Activated T-helper 2 cell treated with anti-CD3 and anti-CD28 coated beads, Interferon-gamma antibody, Interleukin-2, Interleukin-4, amounts not matched to agents 10 μg/mL and 5 μg/mL and 100 μg/mL, durations not matched to agents 14 hours and 24 hours and 36 hours (primary cell): ENCODE measurements at regions not wholly inside any gene's neighbourhood (a gene's known extent, or its start where the extent isn't known, plus 50 kb on each side); places are given as distances from the start of the nearest gene placed in this dataset.
"Not testable (repeated sequence)": the region's sequence is repeated elsewhere in the genome, so short reads cannot be mapped to it uniquely, and the experiment has no call there.

Experiments
- DNase-seq: peaks from one replicate; pipeline ENCODE4 v3.0.0; 2021; ENCODE audit warnings: low spot score
- H3K27ac Mint-ChIP-seq: one replicate; pipeline ENCODE4 v1.8.0; 2021; ENCODE audit warnings: mixed read lengths
- H3K27me3 Mint-ChIP-seq: one replicate; pipeline ENCODE4 v1.8.0; 2021; ENCODE audit warnings: low read depth, mixed read lengths
- H3K36me3 Mint-ChIP-seq: one replicate; pipeline ENCODE4 v1.8.0; 2021; ENCODE audit warnings: low read depth, mixed read lengths
- H3K4me1 Mint-ChIP-seq: one replicate; pipeline ENCODE4 v1.8.0; 2021; ENCODE audit warnings: low read depth, mixed read lengths
- H3K4me3 Mint-ChIP-seq: one replicate; pipeline ENCODE4 v1.8.0; 2021; ENCODE audit warnings: low read depth, mild to moderate bottlenecking, moderate library complexity, mixed read lengths
- H3K9me3 Mint-ChIP-seq: one replicate; pipeline ENCODE4 v1.8.0; 2021; ENCODE audit warnings: mixed read lengths
- intact Hi-C: fragments of 100-400 bp; cut with micrococcal nuclease; formaldehyde crosslinking; loops from one replicate; pipeline ENCODE4 v1.15.1; 2023

GRCh38 chr6:141996823-141997222 is 135.9 kb upstream of the GJE1 start:
- no peak overlapping the region for H3K27ac Mint-ChIP-seq
- no peaks in the 10 kb centered on the region for H3K4me1 Mint-ChIP-seq
- H3K4me3 Mint-ChIP-seq = no peak overlapping the region
- DNase-seq = no peak
- intact Hi-C loops = no loop called here
- H3K36me3 Mint-ChIP-seq = no peaks in the 10 kb centered on the region
- no peaks in the 10 kb centered on the region for H3K27me3 Mint-ChIP-seq
- H3K9me3 Mint-ChIP-seq = peaks cover 6% of the 10 kb centered on the region

DNA sequence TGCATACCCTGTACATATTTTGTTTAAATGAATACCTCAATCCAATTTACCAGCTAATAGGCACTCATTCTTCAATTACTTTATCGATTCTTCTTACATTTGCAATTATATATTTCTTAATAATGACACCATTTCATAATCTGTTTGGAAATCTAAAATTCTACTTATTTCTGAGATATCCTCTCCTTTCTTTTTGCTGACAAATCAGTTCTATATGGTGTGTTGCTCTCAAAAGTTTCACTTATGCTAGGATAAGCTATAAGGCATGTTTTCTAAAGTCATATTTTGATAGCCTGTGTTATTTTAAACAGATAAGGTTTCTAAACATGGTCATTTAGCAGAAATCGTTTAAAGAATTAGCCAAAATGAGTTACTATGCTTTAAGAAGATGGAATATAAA is 140.6 kb upstream of the GJE1 start:
- H3K4me3 Mint-ChIP-seq = no peak overlapping the region
- H3K9me3 Mint-ChIP-seq = peaks cover 6% of the 10 kb centered on the region
- no peaks in the 10 kb centered on the region for H3K36me3 Mint-ChIP-seq
- no peaks in the 10 kb centered on the region for H3K4me1 Mint-ChIP-seq
- no peak overlapping the region for H3K27ac Mint-ChIP-seq
- intact Hi-C loops = no loop called here
- DNase-seq = no peak
- no peaks in the 10 kb centered on the region for H3K27me3 Mint-ChIP-seq

DNA sequence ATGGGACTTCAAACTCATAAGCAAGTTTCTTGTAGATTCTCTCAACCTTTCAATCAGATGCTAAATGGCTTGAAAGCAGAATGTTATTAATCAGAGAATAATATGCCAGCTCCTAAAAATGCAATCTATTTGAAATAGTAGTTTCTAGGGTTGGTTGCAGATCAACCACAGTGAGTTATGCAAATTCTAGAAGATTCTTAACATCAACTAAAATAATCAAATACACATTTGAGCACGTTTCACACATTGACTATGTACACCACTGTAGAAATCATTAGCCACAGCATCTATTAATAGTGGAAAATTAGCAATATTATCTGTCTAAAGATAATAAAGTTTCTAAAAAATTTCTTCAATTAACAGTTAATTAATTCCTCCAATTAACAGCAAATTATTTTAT is 141.9 kb upstream of the GJE1 start:
- H3K27me3 Mint-ChIP-seq = no peaks in the 10 kb centered on the region
- DNase-seq = no peak
- intact Hi-C loops = no loop called here
- H3K4me3 Mint-ChIP-seq = no peak overlapping the region
- H3K36me3 Mint-ChIP-seq = no peaks in the 10 kb centered on the region
- no peaks in the 10 kb centered on the region for H3K9me3 Mint-ChIP-seq
- no peak overlapping the region for H3K27ac Mint-ChIP-seq
- H3K4me1 Mint-ChIP-seq = no peaks in the 10 kb centered on the region

DNA sequence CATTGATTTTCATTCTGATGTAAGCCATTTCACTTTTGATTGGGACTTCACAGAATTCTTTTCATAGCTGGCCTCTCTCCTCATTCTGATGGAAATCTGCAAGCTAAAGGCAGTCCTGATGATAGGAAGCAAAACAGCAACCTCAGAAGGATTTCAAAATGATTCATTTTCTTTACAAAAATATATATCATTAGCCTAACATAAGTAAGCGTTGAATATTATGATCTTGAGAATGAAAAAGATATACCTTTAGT is 143.1 kb upstream of the GJE1 start:
- no peak for DNase-seq
- Mint-ChIP-seq H3K9me3 (no peaks in the 10 kb centered on the region), H3K27me3 (no peaks in the 10 kb centered on the region), H3K36me3 (no peaks in the 10 kb centered on the region), H3K27ac (no peak overlapping the region), H3K4me3 (no peak overlapping the region), H3K4me1 (no peaks in the 10 kb centered on the region)
- intact Hi-C loops = loop anchor here (1.0 kb wide), 1 partner anchor 123 kb away; no protein-coding TSS in a partner anchor

DNA sequence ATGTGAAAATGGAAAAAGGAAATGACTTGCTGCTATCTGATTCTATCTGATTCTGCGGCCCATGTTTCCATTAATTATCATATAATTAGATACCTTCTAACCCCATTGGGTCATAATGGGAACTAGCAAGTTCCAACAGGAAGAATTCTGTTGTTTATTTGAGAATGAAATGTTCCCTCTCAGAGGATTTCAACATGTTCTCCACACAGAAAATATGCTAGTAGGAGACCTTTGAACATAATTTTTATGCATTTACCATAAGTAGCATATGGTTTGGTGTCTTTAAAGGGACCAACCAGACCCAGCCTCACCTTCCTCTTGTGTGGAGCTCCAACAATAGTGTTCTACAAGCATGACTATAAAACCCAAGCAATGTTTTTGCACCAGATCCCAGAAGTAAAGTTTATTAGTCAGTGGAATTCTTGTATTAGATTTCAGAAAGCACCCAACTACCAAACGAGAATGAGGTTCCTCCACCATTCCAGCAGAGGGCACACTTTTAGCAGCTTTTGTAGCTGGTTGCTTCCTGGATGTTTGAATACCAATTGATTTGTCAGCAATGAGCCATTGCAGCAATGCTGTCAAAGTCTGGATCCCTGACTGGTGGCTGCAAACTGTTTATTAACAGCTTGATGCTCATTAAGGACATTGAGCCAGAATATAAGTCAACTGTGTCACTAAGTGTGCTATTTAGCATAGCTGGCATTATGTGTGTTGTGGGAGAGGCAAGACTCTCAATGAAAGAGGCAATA is 143.6 kb upstream of the GJE1 start:
- no peak overlapping the region for H3K4me3 Mint-ChIP-seq
- no peak overlapping the region for H3K27ac Mint-ChIP-seq
- no peaks in the 10 kb centered on the region for H3K4me1 Mint-ChIP-seq
- DNase-seq = peak; percentile 14
- H3K36me3 Mint-ChIP-seq = no peaks in the 10 kb centered on the region
- no peaks in the 10 kb centered on the region for H3K27me3 Mint-ChIP-seq
- H3K9me3 Mint-ChIP-seq = no peaks in the 10 kb centered on the region
- intact Hi-C loops = loop anchor here (1.0 kb wide), 1 partner anchor 123 kb away; no protein-coding TSS in a partner anchor

DNA sequence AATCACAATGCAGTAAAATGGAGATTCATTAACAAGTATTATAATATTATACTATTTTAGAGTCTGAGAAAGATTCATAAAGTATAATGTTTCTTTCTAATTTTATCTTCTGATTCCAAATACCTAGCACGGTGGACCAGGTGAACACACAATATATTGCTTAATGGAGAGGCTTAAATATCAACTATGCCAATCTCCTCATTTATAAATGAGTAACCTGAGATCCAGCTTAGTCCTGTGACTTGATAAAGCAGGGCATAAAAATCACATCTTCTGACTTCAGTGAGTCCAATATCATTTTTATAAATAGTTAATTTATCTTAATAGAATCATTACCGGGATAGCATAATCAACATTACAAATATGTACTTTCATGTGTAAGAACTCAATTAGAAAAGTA is 144.4 kb upstream of the GJE1 start:
- intact Hi-C loops = no loop called here
- Mint-ChIP-seq H3K27ac (no peak overlapping the region), H3K4me1 (no peaks in the 10 kb centered on the region)

GRCh38 chr6:141986457-141986856 is 146.3 kb upstream of the GJE1 start:
- Mint-ChIP-seq H3K27ac (no peak overlapping the region), H3K27me3 (no peaks in the 10 kb centered on the region), H3K4me1 (no peaks in the 10 kb centered on the region), H3K36me3 (no peaks in the 10 kb centered on the region), H3K4me3 (no peak overlapping the region), H3K9me3 (no peaks in the 10 kb centered on the region)
- intact Hi-C loops = no loop called here
- DNase-seq = no peak

More for the DNA sequence above, 144.4 kb upstream of the GJE1 start:
- no peak overlapping the region for H3K4me3 Mint-ChIP-seq
- no peaks in the 10 kb centered on the region for H3K36me3 Mint-ChIP-seq
- no peaks in the 10 kb centered on the region for H3K9me3 Mint-ChIP-seq
- no peaks in the 10 kb centered on the region for H3K27me3 Mint-ChIP-seq
- DNase-seq = no peak

- no peak for DNase-seq
- no peak overlapping the region for H3K4me3 Mint-ChIP-seq
- H3K9me3 Mint-ChIP-seq = no peaks in the 10 kb centered on the region
- H3K36me3 Mint-ChIP-seq = no peaks in the 10 kb centered on the region
- H3K27me3 Mint-ChIP-seq = no peaks in the 10 kb centered on the region
- no peak overlapping the region for H3K27ac Mint-ChIP-seq
- H3K4me1 Mint-ChIP-seq = no peaks in the 10 kb centered on the region
- intact Hi-C loops = no loop called here
These were observed 151.5 kb upstream of the GJE1 start for GRCh38 chr6:141981190-141981589.

DNA sequence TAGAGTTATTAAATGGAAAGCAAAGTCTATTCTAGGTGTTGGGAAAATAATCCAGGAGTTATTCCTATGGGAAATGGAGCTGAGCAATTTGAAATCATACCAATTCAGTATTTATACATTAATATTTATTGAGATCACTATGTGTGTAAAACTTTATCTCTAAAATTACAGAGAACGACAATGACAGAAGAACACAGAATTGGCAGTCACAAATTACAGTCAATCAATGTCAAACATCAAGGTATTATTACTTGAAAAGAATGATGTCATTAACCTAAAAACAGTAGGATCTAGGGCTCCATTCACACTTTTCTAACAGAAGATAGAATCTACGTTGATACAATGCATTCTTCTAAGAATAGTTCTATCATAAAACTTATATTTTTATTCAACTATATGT is 154.9 kb upstream of the GJE1 start:
- DNase-seq = no peak
- H3K27me3 Mint-ChIP-seq = no peaks in the 10 kb centered on the region
- H3K4me1 Mint-ChIP-seq = no peaks in the 10 kb centered on the region
- intact Hi-C loops = no loop called here
- H3K27ac Mint-ChIP-seq = no peak overlapping the region
- no peaks in the 10 kb centered on the region for H3K36me3 Mint-ChIP-seq
- H3K9me3 Mint-ChIP-seq = no peaks in the 10 kb centered on the region
- no peak overlapping the region for H3K4me3 Mint-ChIP-seq

- no peaks in the 10 kb centered on the region for H3K4me1 Mint-ChIP-seq
- no peak overlapping the region for H3K27ac Mint-ChIP-seq
- H3K36me3 Mint-ChIP-seq = no peaks in the 10 kb centered on the region
- H3K27me3 Mint-ChIP-seq = no peaks in the 10 kb centered on the region
- intact Hi-C loops = no loop called here
- no peak overlapping the region for H3K4me3 Mint-ChIP-seq
- no peaks in the 10 kb centered on the region for H3K9me3 Mint-ChIP-seq
- no peak for DNase-seq
These were observed 155.7 kb upstream of the GJE1 start for GRCh38 chr6:141976994-141977393.

- intact Hi-C loops, H3K27me3 Mint-ChIP-seq, DNase-seq, H3K36me3 Mint-ChIP-seq, H3K27ac Mint-ChIP-seq, H3K4me1 Mint-ChIP-seq, H3K4me3 Mint-ChIP-seq, H3K9me3 Mint-ChIP-seq: not testable (repeated sequence)
These were observed 162.8 kb upstream of the GJE1 start for GRCh38 chr6:141969768-141970415.

DNA sequence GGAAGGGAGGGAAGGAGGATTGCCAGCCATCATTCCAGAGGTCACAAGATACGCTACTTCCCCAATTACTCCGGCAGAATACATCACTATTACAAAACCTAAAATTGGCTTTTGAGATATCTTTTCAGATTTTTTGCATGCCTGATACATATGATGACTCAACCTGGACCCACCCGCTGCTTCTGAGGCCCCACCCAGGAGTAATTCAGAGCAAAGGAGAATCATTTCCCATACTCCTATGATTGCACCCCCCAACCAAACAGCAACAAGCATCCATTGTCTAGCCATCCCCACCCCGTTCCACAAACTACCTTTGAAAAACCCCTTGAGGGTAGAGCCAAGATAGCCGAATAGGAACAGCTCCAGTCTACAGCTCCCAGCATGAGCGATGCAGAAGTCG is 163.5 kb upstream of the GJE1 start:
- no peaks in the 10 kb centered on the region for H3K4me1 Mint-ChIP-seq
- H3K36me3 Mint-ChIP-seq = no peaks in the 10 kb centered on the region
- no peak for DNase-seq
- no peak overlapping the region for H3K4me3 Mint-ChIP-seq
- intact Hi-C loops = no loop called here
- no peaks in the 10 kb centered on the region for H3K27me3 Mint-ChIP-seq
- H3K9me3 Mint-ChIP-seq = no peaks in the 10 kb centered on the region
- H3K27ac Mint-ChIP-seq = no peak overlapping the region

- H3K27ac Mint-ChIP-seq = no peak overlapping the region
- no peaks in the 10 kb centered on the region for H3K4me1 Mint-ChIP-seq
- H3K4me3 Mint-ChIP-seq = no peak overlapping the region
- no peaks in the 10 kb centered on the region for H3K9me3 Mint-ChIP-seq
- intact Hi-C loops = no loop called here
- DNase-seq = no peak
- H3K27me3 Mint-ChIP-seq = no peaks in the 10 kb centered on the region
- no peaks in the 10 kb centered on the region for H3K36me3 Mint-ChIP-seq
These were observed 164.1 kb upstream of the GJE1 start for GRCh38 chr6:141968632-141969031.
